ENCODE measurements at regions not wholly inside any gene's neighbourhood (a gene's known extent, or its start where the extent isn't known, plus 50 kb on each side); places are given as distances from the start of the nearest gene placed in this dataset.
A peak's percentile ranks its signal among the peaks of the same experiment; 100 is the strongest.

- no TSS peak for BruUV-seq (replicated peaks)
- H3K4me3 ChIP-seq (ENCODE audit: low read depth in 2 of 2, low read length in 2 of 2) = no peak overlapping the region
- H3K4me1 ChIP-seq (ENCODE audit: control insufficient read depth, insufficient read depth, low read length) = no peaks in the 10 kb centered on the region
- H3K27ac ChIP-seq (ENCODE audit: low read length) = no peak overlapping the region
- no peaks in the 10 kb centered on the region for H3K36me3 ChIP-seq (ENCODE audit: control insufficient read depth, insufficient read depth, low read length)
- CTCF ChIA-PET = no interaction called here
- in situ Hi-C loops (cut with HindIII; ENCODE audit: low pct_unique_long_range_greater_than_20kb, low sequenced_read_pairs) (no loop called here), intact Hi-C loops (cut with micrococcal nuclease; ENCODE audit: unreplicated experiment) (no loop called here)
- no peak for DNase-seq (ENCODE audit: low read depth, low spot score)
- ATAC-seq = no peak
- H3K9me3 ChIP-seq (ENCODE audit: control insufficient read depth, insufficient read depth, low read depth, low read length) = no peaks in the 10 kb centered on the region
- no peaks in the 10 kb centered on the region for H3K27me3 ChIP-seq (ENCODE audit: control insufficient read depth, insufficient read depth, low read length)
- TF ChIP-seq SIN3A (IDR thresholded peaks at IDR 0.05; ENCODE audit: borderline replicate concordance, insufficient read depth, low read depth, low read length) (no peak), TCF7L2 (IDR thresholded peaks at IDR 0.05; ENCODE audit: low read depth, low read length) (no peak), POLR2AphosphoS5 (IDR thresholded peaks at IDR 0.05; ENCODE audit: low read depth, low read length) (no peak)
- TF ChIP-seq, protein P1, sequence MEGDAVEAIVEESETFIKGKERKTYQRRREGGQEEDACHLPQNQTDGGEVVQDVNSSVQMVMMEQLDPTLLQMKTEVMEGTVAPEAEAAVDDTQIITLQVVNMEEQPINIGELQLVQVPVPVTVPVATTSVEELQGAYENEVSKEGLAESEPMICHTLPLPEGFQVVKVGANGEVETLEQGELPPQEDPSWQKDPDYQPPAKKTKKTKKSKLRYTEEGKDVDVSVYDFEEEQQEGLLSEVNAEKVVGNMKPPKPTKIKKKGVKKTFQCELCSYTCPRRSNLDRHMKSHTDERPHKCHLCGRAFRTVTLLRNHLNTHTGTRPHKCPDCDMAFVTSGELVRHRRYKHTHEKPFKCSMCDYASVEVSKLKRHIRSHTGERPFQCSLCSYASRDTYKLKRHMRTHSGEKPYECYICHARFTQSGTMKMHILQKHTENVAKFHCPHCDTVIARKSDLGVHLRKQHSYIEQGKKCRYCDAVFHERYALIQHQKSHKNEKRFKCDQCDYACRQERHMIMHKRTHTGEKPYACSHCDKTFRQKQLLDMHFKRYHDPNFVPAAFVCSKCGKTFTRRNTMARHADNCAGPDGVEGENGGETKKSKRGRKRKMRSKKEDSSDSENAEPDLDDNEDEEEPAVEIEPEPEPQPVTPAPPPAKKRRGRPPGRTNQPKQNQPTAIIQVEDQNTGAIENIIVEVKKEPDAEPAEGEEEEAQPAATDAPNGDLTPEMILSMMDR (IDR thresholded peaks at IDR 0.05) = no peak
- TF ChIP-seq, protein P2, sequence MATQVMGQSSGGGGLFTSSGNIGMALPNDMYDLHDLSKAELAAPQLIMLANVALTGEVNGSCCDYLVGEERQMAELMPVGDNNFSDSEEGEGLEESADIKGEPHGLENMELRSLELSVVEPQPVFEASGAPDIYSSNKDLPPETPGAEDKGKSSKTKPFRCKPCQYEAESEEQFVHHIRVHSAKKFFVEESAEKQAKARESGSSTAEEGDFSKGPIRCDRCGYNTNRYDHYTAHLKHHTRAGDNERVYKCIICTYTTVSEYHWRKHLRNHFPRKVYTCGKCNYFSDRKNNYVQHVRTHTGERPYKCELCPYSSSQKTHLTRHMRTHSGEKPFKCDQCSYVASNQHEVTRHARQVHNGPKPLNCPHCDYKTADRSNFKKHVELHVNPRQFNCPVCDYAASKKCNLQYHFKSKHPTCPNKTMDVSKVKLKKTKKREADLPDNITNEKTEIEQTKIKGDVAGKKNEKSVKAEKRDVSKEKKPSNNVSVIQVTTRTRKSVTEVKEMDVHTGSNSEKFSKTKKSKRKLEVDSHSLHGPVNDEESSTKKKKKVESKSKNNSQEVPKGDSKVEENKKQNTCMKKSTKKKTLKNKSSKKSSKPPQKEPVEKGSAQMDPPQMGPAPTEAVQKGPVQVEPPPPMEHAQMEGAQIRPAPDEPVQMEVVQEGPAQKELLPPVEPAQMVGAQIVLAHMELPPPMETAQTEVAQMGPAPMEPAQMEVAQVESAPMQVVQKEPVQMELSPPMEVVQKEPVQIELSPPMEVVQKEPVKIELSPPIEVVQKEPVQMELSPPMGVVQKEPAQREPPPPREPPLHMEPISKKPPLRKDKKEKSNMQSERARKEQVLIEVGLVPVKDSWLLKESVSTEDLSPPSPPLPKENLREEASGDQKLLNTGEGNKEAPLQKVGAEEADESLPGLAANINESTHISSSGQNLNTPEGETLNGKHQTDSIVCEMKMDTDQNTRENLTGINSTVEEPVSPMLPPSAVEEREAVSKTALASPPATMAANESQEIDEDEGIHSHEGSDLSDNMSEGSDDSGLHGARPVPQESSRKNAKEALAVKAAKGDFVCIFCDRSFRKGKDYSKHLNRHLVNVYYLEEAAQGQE (IDR thresholded peaks at IDR 0.05; ENCODE audit: insufficient read depth in 1 of 2, low read depth in 2 of 2, low read length in 1 of 2) = no peak
- POLR2A ChIA-PET = no interaction called here
These were observed 580.0 kb upstream of the MARCKS start for GRCh38 chr6:113277111-113277510.

DNA sequence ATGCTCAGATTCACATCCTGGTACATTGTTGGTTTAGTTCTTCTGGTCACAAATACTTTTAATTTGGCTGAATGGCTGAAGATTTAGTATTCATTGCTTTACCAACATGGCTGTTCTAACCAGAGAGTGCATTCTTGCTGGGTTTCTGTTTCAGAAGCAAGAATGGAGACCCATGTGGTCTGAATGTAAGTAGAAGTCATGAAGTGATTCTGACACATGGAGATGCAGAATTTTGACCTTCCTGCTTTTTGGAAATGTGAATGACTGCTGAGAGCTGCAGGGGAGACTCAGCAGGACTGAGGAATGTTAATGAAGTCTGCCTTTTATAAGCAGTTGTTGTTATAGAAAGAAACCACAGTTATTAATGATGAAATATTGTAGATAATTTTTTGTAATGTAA, 576.1 kb upstream of the MARCKS start:
- Histone ChIP-seq H3K27me3 (ENCODE audit: control insufficient read depth, insufficient read depth, low read length) (no peaks in the 10 kb centered on the region), H3K4me3 (ENCODE audit: low read depth in 2 of 2, low read length in 2 of 2) (no peak overlapping the region), H3K36me3 (ENCODE audit: control insufficient read depth, insufficient read depth, low read length) (no peaks in the 10 kb centered on the region), H3K27ac (ENCODE audit: low read length) (no peak overlapping the region), H3K4me1 (ENCODE audit: control insufficient read depth, insufficient read depth, low read length) (no peaks in the 10 kb centered on the region), H3K9me3 (ENCODE audit: control insufficient read depth, insufficient read depth, low read depth, low read length) (peaks cover 16% of the 10 kb centered on the region; the same call in 1 of the 2 replicates)
- BruUV-seq (replicated peaks) = no TSS peak
- intact Hi-C loops (cut with micrococcal nuclease; ENCODE audit: unreplicated experiment) = loop anchor here (10.0 kb wide), 1 partner anchor 496 kb away; no protein-coding TSS in a partner anchor
- in situ Hi-C loops (cut with HindIII; ENCODE audit: low pct_unique_long_range_greater_than_20kb, low sequenced_read_pairs) = no loop called here
- ATAC-seq (peak; percentile 53; the same call in 1 of the 2 replicates), DNase-seq (ENCODE audit: low read depth, low spot score) (no peak)
- TF ChIP-seq, protein P2 (IDR thresholded peaks at IDR 0.05; ENCODE audit: insufficient read depth in 1 of 2, low read depth in 2 of 2, low read length in 1 of 2) = no peak
- ChIA-PET CTCF (no interaction called here), POLR2A (no interaction called here)
